Nephron (organoid): ENCODE measurements at regions not wholly inside any gene's neighbourhood (a gene's known extent, or its start where the extent isn't known, plus 50 kb on each side); places are given as distances from the start of the nearest gene placed in this dataset.

ENCODE experiments used
- H3K27ac Mint-ChIP-seq, 3 experiments: 2 replicates each; pipeline ENCODE4 v1.8.0; 2020; ENCODE audit warnings: mixed read lengths in 3 of 3, mild to moderate bottlenecking in 2 of 3, moderate library complexity in 1 of 3
- H3K27me3 Mint-ChIP-seq: 2 replicates; pipeline ENCODE4 v1.8.0; 2021; ENCODE audit warnings: low read depth, mild to moderate bottlenecking, moderate library complexity, mixed read lengths
- H3K36me3 Mint-ChIP-seq: 2 replicates; pipeline ENCODE4 v1.8.0; 2020; ENCODE audit warnings: low read depth, mixed read lengths
- H3K4me1 Mint-ChIP-seq: 2 replicates; pipeline ENCODE4 v1.8.0; 2020; ENCODE audit warnings: mixed read lengths
- H3K4me3 Mint-ChIP-seq, 3 experiments: 2 replicates each; pipeline ENCODE4 v1.8.0; 2020; ENCODE audit warnings: mild to moderate bottlenecking in 3 of 3, mixed read lengths in 3 of 3, moderate library complexity in 2 of 3
- H3K9me3 Mint-ChIP-seq: 2 replicates; pipeline ENCODE4 v1.8.0; 2020; ENCODE audit warnings: mixed read lengths
- CTCF ChIP-seq, 3 experiments: fragments of 200-600 bp; sonication (generic); IDR thresholded peaks; one replicate each; pipeline ENCODE4 v1.5.0; 2021; ENCODE audit warnings: antibody characterized with exemption in 3 of 3; ENCODE audit not compliant: unreplicated experiment in 3 of 3

DNA sequence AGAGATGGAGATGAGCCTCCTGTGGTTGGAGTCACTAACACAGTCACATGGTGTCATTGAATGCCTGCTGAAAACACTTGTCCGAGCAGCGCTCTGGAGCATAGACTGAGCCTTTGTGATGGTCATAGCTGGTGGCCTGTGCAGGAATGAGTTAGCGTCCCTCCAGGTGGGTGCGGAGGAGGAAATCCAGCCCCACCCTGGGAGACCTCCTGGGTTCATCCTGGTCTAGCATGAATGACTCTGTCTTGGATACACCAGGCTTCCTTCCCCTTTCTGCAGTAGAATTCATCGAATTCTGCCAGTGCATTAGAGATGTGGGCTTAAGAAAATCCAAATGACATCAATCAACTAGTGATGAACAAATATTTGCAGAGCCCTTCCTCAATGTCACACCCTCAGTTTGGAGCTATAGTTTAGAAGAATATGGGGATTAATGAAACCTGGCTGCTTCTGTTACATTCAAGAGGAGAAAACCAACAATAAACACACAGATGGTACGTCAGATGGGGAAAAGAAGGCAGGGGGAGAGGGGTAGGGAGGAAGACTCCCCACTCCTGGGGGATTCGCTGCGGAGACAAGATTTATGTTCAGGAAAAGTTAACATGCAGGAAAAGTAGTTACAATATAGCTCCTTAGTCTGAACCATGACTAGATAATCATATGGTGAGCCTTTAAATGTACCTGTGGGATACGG is 136.7 kb downstream of the DDX1 start:
- Mint-ChIP-seq H3K9me3 (no peaks in the 10 kb centered on the region), H3K27me3 (peaks cover 33% of the 10 kb centered on the region), H3K4me3 (no peak overlapping the region), H3K27ac (no peak overlapping the region), H3K36me3 (no peaks in the 10 kb centered on the region), H3K4me1 (peaks cover 61% of the 10 kb centered on the region)
- no peak for TF ChIP-seq CTCF (IDR thresholded peaks at IDR 0.05; ENCODE audit: unreplicated experiment in 3 of 3)

GRCh38 chr2:15729001-15729400 is 137.3 kb downstream of the DDX1 start:
- no peak for TF ChIP-seq CTCF (IDR thresholded peaks at IDR 0.05; ENCODE audit: unreplicated experiment in 3 of 3)
- peaks cover 33% of the 10 kb centered on the region for H3K27me3 Mint-ChIP-seq
- no peaks in the 10 kb centered on the region for H3K9me3 Mint-ChIP-seq
- no peak overlapping the region for H3K4me3 Mint-ChIP-seq
- no peaks in the 10 kb centered on the region for H3K36me3 Mint-ChIP-seq
- H3K27ac Mint-ChIP-seq: no peak overlapping the region
- peaks cover 64% of the 10 kb centered on the region for H3K4me1 Mint-ChIP-seq

DNA sequence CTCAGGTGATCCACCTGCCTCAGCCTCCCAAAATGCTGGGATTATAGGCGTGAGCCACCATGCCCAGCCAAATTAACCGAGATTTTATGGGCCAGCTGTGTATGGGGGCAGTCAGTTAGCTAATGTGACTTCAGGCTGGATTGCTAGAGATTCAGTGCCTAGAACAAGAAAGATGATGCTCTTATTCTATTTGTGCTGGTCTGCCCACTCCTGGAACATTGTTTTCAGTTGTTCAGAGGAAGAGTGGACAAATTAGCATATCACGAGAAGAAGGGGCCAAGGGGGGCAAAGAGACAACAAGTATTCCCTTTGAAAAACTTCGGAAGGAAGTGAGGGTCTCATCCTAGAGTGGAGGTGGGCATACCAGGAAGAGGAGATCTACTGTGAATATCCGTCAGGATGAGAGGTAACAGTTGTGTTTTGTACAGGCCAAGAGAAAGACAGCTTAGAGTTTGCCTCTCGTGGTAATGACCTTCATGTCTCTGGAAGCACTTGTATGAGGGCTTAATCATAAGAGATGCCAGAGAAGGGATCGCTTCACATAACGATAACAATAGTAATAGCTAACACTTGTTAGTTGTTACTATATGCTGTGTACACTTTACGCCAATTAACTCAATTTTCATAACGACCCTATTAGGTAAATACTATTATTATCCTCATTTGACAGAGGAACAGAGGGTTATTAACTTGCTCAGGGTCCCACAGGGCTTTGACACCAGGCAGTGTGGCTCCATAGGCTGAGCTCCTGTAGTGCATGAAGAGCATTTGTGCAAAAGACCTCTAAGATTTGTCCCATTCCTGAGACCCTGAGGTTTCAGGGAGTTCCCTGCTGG is 138.3 kb downstream of the DDX1 start:
- Mint-ChIP-seq H3K4me3 (no peak overlapping the region), H3K27ac (peak overlapping the region; percentile 52 to 64 (median 53)), H3K36me3 (no peaks in the 10 kb centered on the region), H3K9me3 (no peaks in the 10 kb centered on the region), H3K27me3 (peaks cover 27% of the 10 kb centered on the region), H3K4me1 (peaks cover 65% of the 10 kb centered on the region)
- TF ChIP-seq CTCF (IDR thresholded peaks at IDR 0.05; ENCODE audit: unreplicated experiment in 3 of 3): no peak

DNA sequence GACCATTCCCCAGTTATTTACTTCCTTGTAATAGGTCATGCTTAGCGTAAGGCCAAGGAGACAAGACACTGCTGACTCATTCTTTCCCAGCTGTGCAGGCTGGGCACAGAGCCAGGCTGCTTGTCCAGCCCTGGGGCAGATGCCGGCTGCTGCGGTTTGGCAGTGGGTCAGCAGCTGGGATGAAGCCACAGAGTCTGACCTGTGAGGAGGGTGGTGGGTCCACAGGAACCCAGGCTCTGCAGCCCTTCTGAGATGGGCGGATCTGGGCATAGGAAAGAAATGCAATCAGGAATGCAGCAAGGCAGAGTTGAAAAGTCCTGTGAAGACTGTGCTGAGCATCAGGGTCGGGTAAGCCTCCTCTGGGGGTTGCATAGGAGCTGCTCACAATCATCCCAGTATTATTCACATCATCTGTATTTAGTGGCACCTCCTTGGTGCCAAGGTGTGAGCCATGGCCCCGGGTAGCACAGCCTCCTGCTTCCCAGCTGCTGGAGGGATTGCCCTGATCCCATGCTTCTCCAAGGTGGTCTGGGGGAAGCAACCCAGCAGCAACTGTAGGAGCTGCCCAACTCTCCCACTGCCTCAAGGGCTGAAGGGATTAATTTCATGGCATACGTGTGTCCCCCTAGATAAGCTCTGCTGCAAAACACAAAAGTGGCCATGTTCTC is 139.0 kb downstream of the DDX1 start:
- no peak for TF ChIP-seq CTCF (IDR thresholded peaks at IDR 0.05; ENCODE audit: unreplicated experiment in 3 of 3)
- peaks cover 24% of the 10 kb centered on the region for H3K27me3 Mint-ChIP-seq
- H3K4me3 Mint-ChIP-seq: peak overlapping the region in 1 of 3 experiments; percentile 46
- H3K27ac Mint-ChIP-seq: peak overlapping the region; percentile 52 to 64 (median 53)
- no peaks in the 10 kb centered on the region for H3K9me3 Mint-ChIP-seq
- H3K4me1 Mint-ChIP-seq: peaks cover 72% of the 10 kb centered on the region
- no peaks in the 10 kb centered on the region for H3K36me3 Mint-ChIP-seq

GRCh38 chr2:15731213-15731888 is 139.7 kb downstream of the DDX1 start:
- Mint-ChIP-seq H3K27ac (peak overlapping the region in 2 of 3 experiments; percentile 61 to 86), H3K27me3 (peaks cover 26% of the 10 kb centered on the region), H3K4me1 (peaks cover 77% of the 10 kb centered on the region), H3K36me3 (no peaks in the 10 kb centered on the region), H3K4me3 (no peak overlapping the region), H3K9me3 (no peaks in the 10 kb centered on the region)
- TF ChIP-seq CTCF (IDR thresholded peaks at IDR 0.05; ENCODE audit: unreplicated experiment in 3 of 3): no peak
